ENCODE measurements at regions not wholly inside any gene's neighbourhood (a gene's known extent, or its start where the extent isn't known, plus 50 kb on each side); places are given as distances from the start of the nearest gene placed in this dataset.

DNA sequence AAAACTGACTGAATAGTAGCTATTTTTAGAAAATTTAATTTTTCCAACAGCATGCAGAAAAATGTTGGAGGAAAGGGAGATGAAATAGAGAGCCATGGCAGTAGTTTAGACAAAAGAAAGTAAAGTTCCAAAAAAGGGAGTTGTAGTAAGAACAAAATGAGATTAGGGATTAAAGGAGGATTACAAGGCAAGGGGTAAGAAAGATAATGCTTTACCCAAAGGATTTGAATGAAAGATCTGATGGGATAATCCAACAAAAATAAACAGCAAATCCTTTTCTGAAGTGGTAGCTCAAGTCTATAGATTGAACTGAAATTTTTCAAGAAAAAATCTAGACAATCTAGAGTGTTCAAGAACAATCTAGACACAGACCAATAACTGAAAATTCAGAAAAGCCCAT, 644.3 kb upstream of the FSHR start:
- TF ChIP-seq POLR2A (IDR thresholded peaks at IDR 0.05) (no peak), EP300 (IDR thresholded peaks at IDR 0.05; ENCODE audit: low read depth) (no peak), POLR2AphosphoS5 (IDR thresholded peaks at IDR 0.05) (no peak)
- TF ChIP-seq, protein P1, sequence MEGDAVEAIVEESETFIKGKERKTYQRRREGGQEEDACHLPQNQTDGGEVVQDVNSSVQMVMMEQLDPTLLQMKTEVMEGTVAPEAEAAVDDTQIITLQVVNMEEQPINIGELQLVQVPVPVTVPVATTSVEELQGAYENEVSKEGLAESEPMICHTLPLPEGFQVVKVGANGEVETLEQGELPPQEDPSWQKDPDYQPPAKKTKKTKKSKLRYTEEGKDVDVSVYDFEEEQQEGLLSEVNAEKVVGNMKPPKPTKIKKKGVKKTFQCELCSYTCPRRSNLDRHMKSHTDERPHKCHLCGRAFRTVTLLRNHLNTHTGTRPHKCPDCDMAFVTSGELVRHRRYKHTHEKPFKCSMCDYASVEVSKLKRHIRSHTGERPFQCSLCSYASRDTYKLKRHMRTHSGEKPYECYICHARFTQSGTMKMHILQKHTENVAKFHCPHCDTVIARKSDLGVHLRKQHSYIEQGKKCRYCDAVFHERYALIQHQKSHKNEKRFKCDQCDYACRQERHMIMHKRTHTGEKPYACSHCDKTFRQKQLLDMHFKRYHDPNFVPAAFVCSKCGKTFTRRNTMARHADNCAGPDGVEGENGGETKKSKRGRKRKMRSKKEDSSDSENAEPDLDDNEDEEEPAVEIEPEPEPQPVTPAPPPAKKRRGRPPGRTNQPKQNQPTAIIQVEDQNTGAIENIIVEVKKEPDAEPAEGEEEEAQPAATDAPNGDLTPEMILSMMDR (IDR thresholded peaks at IDR 0.05), result no peak
- H3K4me1 ChIP-seq, result no peaks in the 10 kb centered on the region
- intact Hi-C loops (cut with DNase I; ENCODE audit: low total_unique reads), result no loop called here
- DNase-seq, result no peak
- H3K36me3 ChIP-seq, result no peaks in the 10 kb centered on the region
- H3K9me3 ChIP-seq, result no peaks in the 10 kb centered on the region
- H3K27me3 ChIP-seq, result no peaks in the 10 kb centered on the region
- H3K4me3 ChIP-seq, result no peak overlapping the region
- no peak overlapping the region for H3K27ac ChIP-seq
- in situ Hi-C loops (cut with MboI; ENCODE audit: low pct_ligation_motif_present in 1 of 4, low pct_unique_long_range_greater_than_20kb in 1 of 4, low sequenced_read_pairs in 3 of 4), result no loop called here

DNA sequence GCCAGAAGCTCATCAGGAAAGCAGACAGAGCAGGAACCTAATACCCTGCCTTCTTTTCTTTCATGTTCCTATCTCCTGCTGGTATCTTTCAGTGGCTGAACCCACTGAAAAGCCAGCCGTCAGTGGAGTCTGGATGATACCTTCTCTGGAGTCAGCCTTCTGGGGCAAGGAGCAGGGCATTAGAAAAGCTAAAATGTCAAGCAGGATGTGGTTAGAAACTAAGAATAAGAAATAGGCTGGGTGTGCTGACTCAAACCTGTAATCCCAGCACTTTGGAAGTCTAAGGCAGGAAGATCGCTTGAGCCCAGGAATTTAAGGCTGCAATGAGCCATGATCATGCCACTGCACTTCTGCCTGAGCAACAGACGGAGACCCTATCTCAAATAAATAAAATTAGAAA, 642.0 kb upstream of the FSHR start:
- Histone ChIP-seq H3K27me3 (no peaks in the 10 kb centered on the region), H3K36me3 (no peaks in the 10 kb centered on the region), H3K4me1 (no peaks in the 10 kb centered on the region), H3K9me3 (no peaks in the 10 kb centered on the region), H3K27ac (no peak overlapping the region), H3K4me3 (no peak overlapping the region)
- 81 to 83% methylated on average over 3 of the region's 3 CpGs for whole genome bisulfite sequencing, 2 donors (ENCODE audit: low coverage in 1 of 2)
- TF ChIP-seq, protein P1 (IDR thresholded peaks at IDR 0.05), result no peak
- in situ Hi-C loops (cut with MboI; ENCODE audit: low pct_ligation_motif_present in 1 of 4, low pct_unique_long_range_greater_than_20kb in 1 of 4, low sequenced_read_pairs in 3 of 4) (no loop called here), intact Hi-C loops (cut with DNase I; ENCODE audit: low total_unique reads) (no loop called here)
- DNase-seq, result no peak

- in situ Hi-C loops (cut with MboI; ENCODE audit: low pct_ligation_motif_present in 1 of 4, low pct_unique_long_range_greater_than_20kb in 1 of 4, low sequenced_read_pairs in 3 of 4) (no loop called here), intact Hi-C loops (cut with DNase I; ENCODE audit: low total_unique reads) (no loop called here)
- H3K27ac ChIP-seq, result no peak overlapping the region
- H3K4me1 ChIP-seq, result no peaks in the 10 kb centered on the region
- 61 to 83% methylated on average over 1 to 2 of the region's 2 CpGs for WGBS, 2 donors (ENCODE audit: low coverage in 1 of 2)
- no peaks in the 10 kb centered on the region for H3K9me3 ChIP-seq
- no peak for DNase-seq
- no peaks in the 10 kb centered on the region for H3K36me3 ChIP-seq
- H3K27me3 ChIP-seq, result no peaks in the 10 kb centered on the region
- TF ChIP-seq EP300 (IDR thresholded peaks at IDR 0.05; ENCODE audit: low read depth) (no peak), POLR2A (IDR thresholded peaks at IDR 0.05) (no peak), POLR2AphosphoS5 (IDR thresholded peaks at IDR 0.05) (no peak)
- TF ChIP-seq, protein P1 (IDR thresholded peaks at IDR 0.05), result no peak
- H3K4me3 ChIP-seq, result no peak overlapping the region
Measured at GRCh38 chr2:49794396-49794795, 640.1 kb upstream of the FSHR start.

GRCh38 chr2:49788300-49788699, 634.0 kb upstream of the FSHR start:
- in situ Hi-C loops (cut with MboI; ENCODE audit: low pct_ligation_motif_present in 1 of 4, low pct_unique_long_range_greater_than_20kb in 1 of 4, low sequenced_read_pairs in 3 of 4) (no loop called here), intact Hi-C loops (cut with DNase I; ENCODE audit: low total_unique reads) (no loop called here)
- no peaks in the 10 kb centered on the region for H3K9me3 ChIP-seq

More at GRCh38 chr2:49788300-49788699, 634.0 kb upstream of the FSHR start:
- Histone ChIP-seq H3K36me3 (no peaks in the 10 kb centered on the region), H3K27ac (no peak overlapping the region), H3K4me3 (no peak overlapping the region), H3K4me1 (no peaks in the 10 kb centered on the region), H3K27me3 (no peaks in the 10 kb centered on the region)
- no peak for DNase-seq
- TF ChIP-seq POLR2AphosphoS5 (IDR thresholded peaks at IDR 0.05), result no peak
- no peak for TF ChIP-seq EP300 (IDR thresholded peaks at IDR 0.05; ENCODE audit: low read depth)
- TF ChIP-seq POLR2A (IDR thresholded peaks at IDR 0.05), result no peak
- TF ChIP-seq, protein P1 (IDR thresholded peaks at IDR 0.05), result no peak

Measured in transverse colon (tissue), 4 donors.